Endothelial cell of umbilical vein (primary cell): ENCODE measurements at regions not wholly inside any gene's neighbourhood (a gene's known extent, or its start where the extent isn't known, plus 50 kb on each side); places are given as distances from the start of the nearest gene placed in this dataset.

Experiments
- JUN ChIP-seq: IDR thresholded peaks from 2 replicates; pipeline ENCODE4 v1.6.1; 2011; ENCODE audit warnings: borderline replicate concordance, low read depth; ENCODE audit not compliant: insufficient read length, insufficient read depth
- POLR2A ChIP-seq: IDR thresholded peaks from 2 replicates; pipeline ENCODE4 v1.6.1; 2012; ENCODE audit warnings: low read depth, mild to moderate bottlenecking, control low read depth, low read length
- POLR2AphosphoS5 ChIP-seq: IDR thresholded peaks from 2 replicates; pipeline ENCODE4 v1.6.1; 2012; ENCODE audit warnings: low read depth, mild to moderate bottlenecking, control low read depth, low read length, moderate library complexity; ENCODE audit not compliant: insufficient read depth
- TF ChIP-seq, protein P1 (sequence below), 2 donors: IDR thresholded peaks; 1 replicate in 1 of 2; 2 replicates in 1 of 2; pipeline ENCODE4 v1.5.1; 2011; ENCODE audit warnings: low read length in 2 of 2, mild to moderate bottlenecking in 2 of 2, moderate library complexity in 2 of 2, control low read depth in 1 of 2, inconsistent platforms in 1 of 2, low read depth in 1 of 2; ENCODE audit not compliant: insufficient read depth in 1 of 2; ENCODE audit errors: extremely low read depth in 1 of 2

DNA sequence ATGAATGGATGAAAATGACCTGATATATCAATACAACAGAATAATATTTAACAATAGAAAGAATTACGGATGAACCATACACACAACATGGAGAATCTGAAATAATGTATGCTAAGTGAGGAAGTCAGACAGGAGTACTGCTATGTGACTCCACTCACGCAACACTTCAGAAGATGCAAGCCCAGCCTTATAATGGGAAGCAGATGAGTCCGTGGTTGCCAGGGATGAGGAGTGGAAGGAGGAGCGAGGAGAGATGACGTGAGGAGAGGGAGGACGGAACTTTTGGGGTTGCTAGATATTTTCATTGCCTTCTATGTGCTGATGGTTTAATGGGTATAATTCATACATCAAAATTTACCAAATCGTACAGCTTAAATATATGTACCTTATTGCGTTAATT, 55.4 kb upstream of the ERCC6L2 start:
- TF ChIP-seq POLR2A (no peak), POLR2AphosphoS5 (no peak), JUN (no peak)
- TF ChIP-seq, protein P1, sequence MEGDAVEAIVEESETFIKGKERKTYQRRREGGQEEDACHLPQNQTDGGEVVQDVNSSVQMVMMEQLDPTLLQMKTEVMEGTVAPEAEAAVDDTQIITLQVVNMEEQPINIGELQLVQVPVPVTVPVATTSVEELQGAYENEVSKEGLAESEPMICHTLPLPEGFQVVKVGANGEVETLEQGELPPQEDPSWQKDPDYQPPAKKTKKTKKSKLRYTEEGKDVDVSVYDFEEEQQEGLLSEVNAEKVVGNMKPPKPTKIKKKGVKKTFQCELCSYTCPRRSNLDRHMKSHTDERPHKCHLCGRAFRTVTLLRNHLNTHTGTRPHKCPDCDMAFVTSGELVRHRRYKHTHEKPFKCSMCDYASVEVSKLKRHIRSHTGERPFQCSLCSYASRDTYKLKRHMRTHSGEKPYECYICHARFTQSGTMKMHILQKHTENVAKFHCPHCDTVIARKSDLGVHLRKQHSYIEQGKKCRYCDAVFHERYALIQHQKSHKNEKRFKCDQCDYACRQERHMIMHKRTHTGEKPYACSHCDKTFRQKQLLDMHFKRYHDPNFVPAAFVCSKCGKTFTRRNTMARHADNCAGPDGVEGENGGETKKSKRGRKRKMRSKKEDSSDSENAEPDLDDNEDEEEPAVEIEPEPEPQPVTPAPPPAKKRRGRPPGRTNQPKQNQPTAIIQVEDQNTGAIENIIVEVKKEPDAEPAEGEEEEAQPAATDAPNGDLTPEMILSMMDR (IDR thresholded peaks at IDR 0.05; ENCODE audit: extremely low read depth in 1 of 2, insufficient read depth in 1 of 2, low read depth in 1 of 2, low read length in 2 of 2): no peak
